ENCODE measurements at regions not wholly inside any gene's neighbourhood (a gene's known extent, or its start where the extent isn't known, plus 50 kb on each side); places are given as distances from the start of the nearest gene placed in this dataset.

DNA sequence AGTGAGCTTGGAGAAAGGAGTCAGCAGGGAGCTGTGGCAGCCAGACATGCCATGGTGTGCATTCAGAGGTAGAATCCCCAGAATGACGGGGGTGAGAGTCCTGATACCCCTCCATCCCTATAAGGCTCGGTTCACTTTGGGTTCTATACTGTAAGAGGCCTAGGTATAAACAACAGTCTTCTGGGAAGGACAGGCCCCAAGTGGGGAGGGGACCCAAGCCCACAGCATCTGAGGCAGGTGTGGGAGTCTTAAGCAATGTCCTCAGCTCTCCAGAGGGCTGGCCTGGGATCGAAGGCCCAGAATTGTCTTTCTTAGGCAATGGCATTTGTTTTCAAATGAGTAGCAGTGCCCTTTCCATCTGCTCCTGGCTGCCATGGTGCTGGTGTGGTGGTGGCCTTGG lies 50.2 kb upstream of the MAMLD1 start:
- TF ChIP-seq, protein P1, sequence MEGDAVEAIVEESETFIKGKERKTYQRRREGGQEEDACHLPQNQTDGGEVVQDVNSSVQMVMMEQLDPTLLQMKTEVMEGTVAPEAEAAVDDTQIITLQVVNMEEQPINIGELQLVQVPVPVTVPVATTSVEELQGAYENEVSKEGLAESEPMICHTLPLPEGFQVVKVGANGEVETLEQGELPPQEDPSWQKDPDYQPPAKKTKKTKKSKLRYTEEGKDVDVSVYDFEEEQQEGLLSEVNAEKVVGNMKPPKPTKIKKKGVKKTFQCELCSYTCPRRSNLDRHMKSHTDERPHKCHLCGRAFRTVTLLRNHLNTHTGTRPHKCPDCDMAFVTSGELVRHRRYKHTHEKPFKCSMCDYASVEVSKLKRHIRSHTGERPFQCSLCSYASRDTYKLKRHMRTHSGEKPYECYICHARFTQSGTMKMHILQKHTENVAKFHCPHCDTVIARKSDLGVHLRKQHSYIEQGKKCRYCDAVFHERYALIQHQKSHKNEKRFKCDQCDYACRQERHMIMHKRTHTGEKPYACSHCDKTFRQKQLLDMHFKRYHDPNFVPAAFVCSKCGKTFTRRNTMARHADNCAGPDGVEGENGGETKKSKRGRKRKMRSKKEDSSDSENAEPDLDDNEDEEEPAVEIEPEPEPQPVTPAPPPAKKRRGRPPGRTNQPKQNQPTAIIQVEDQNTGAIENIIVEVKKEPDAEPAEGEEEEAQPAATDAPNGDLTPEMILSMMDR (IDR thresholded peaks at IDR 0.05) = no peak
- Mint-ChIP-seq H3K9me3 (ENCODE audit: low read depth) (peaks cover 1% of the 10 kb centered on the region), H3K4me3 (ENCODE audit: unreplicated experiment) (no peak overlapping the region), H3K4me1 (ENCODE audit: low read depth) (no peaks in the 10 kb centered on the region), H3K27ac (ENCODE audit: unreplicated experiment) (no peak overlapping the region), H3K27me3 (ENCODE audit: low read depth) (no peaks in the 10 kb centered on the region), H3K36me3 (ENCODE audit: low read depth) (no peaks in the 10 kb centered on the region)
- DNase-seq (ENCODE audit: low spot score) = no peak

Small RNA genes in the stretch of these regions (microRNA-seq; reads per million reads assigned to microRNA genes)
- gene MIR2114 (ENCODE audit: borderline number of aligned reads) = 3.3 reads per million
